ENCODE measurements at regions not wholly inside any gene's neighbourhood (a gene's known extent, or its start where the extent isn't known, plus 50 kb on each side); places are given as distances from the start of the nearest gene placed in this dataset.

- Histone ChIP-seq H3K9me3 (ENCODE audit: insufficient read depth, low read length) (no peaks in the 10 kb centered on the region), H3K27me3 (ENCODE audit: low read depth, low read length) (no peaks in the 10 kb centered on the region), H3K4me2 (ENCODE audit: low read length) (no peak overlapping the region), H3K9ac (ENCODE audit: low read length) (no peak overlapping the region), H3K4me3 (ENCODE audit: low read length) (no peak overlapping the region), H2AFZ (ENCODE audit: low read depth, low read length) (no peak overlapping the region), H3K79me2 (ENCODE audit: low read length) (no peaks in the 10 kb centered on the region), H3K27ac (ENCODE audit: low read length) (no peak overlapping the region), H3K4me1 (ENCODE audit: low read length) (no peaks in the 10 kb centered on the region), H4K20me1 (ENCODE audit: insufficient read depth, low read length) (no peaks in the 10 kb centered on the region), H3K36me3 (replicated peaks; ENCODE audit: low read depth, low read length) (no peaks in the 10 kb centered on the region)
- TF ChIP-seq CTCF (IDR thresholded peaks at IDR 0.05; ENCODE audit: low read depth, low read length) (no peak), EZH2phosphoT487 (IDR thresholded peaks at IDR 0.05; ENCODE audit: low read depth) (no peak)
These were observed 577.9 kb downstream of the C6orf118 start for GRCh38 chr6:164731539-164731938.

DNA sequence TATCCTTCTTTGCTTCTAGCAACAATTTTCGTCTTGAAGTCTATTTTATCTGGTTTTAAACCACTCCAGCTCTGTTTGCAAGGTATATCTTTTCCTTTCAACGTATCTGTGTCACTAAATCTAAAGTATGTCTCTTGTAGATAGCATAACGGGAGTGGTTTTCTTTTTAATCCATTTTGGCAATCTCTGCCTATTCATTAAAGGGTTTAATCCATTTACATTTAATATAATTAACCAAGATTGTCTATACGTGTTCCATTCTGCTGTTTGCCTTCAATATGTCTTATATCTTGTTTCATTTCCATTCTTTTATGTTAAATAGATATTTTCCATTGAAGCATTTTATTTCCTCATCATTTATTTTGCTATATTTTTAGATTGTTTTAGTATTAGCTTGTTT lies 587.9 kb downstream of the C6orf118 start:
- no peaks in the 10 kb centered on the region for H3K36me3 ChIP-seq (replicated peaks; ENCODE audit: low read depth, low read length)
- no peaks in the 10 kb centered on the region for H3K79me2 ChIP-seq (ENCODE audit: low read length)
- H2AFZ ChIP-seq (ENCODE audit: low read depth, low read length) = no peak overlapping the region
- H3K4me2 ChIP-seq (ENCODE audit: low read length) = no peak overlapping the region
- H4K20me1 ChIP-seq (ENCODE audit: insufficient read depth, low read length) = no peaks in the 10 kb centered on the region
- H3K9me3 ChIP-seq (ENCODE audit: insufficient read depth, low read length) = no peaks in the 10 kb centered on the region
- no peak overlapping the region for H3K4me3 ChIP-seq (ENCODE audit: low read length)
- H3K4me1 ChIP-seq (ENCODE audit: low read length) = no peaks in the 10 kb centered on the region
- no peaks in the 10 kb centered on the region for H3K27me3 ChIP-seq (ENCODE audit: low read depth, low read length)
- no peak for TF ChIP-seq CTCF (IDR thresholded peaks at IDR 0.05; ENCODE audit: low read depth, low read length)
- TF ChIP-seq EZH2phosphoT487 (IDR thresholded peaks at IDR 0.05; ENCODE audit: low read depth) = no peak
- H3K27ac ChIP-seq (ENCODE audit: low read length) = no peak overlapping the region
- H3K9ac ChIP-seq (ENCODE audit: low read length) = no peak overlapping the region

- no peak overlapping the region for H3K27ac ChIP-seq (ENCODE audit: low read length)
- no peak overlapping the region for H3K4me3 ChIP-seq (ENCODE audit: low read length)
- H3K4me2 ChIP-seq (ENCODE audit: low read length) = no peak overlapping the region
- H3K4me1 ChIP-seq (ENCODE audit: low read length) = no peaks in the 10 kb centered on the region
- H3K36me3 ChIP-seq (replicated peaks; ENCODE audit: low read depth, low read length) = no peaks in the 10 kb centered on the region
- TF ChIP-seq CTCF (IDR thresholded peaks at IDR 0.05; ENCODE audit: low read depth, low read length) (no peak), EZH2phosphoT487 (IDR thresholded peaks at IDR 0.05; ENCODE audit: low read depth) (no peak)
- H3K9ac ChIP-seq (ENCODE audit: low read length) = no peak overlapping the region
- no peaks in the 10 kb centered on the region for H3K9me3 ChIP-seq (ENCODE audit: insufficient read depth, low read length)
- no peaks in the 10 kb centered on the region for H3K79me2 ChIP-seq (ENCODE audit: low read length)
- H3K27me3 ChIP-seq (ENCODE audit: low read depth, low read length) = no peaks in the 10 kb centered on the region
- no peak overlapping the region for H2AFZ ChIP-seq (ENCODE audit: low read depth, low read length)
- H4K20me1 ChIP-seq (ENCODE audit: insufficient read depth, low read length) = no peaks in the 10 kb centered on the region
These were observed 608.9 kb downstream of the C6orf118 start for GRCh38 chr6:164700497-164700896.

DNA sequence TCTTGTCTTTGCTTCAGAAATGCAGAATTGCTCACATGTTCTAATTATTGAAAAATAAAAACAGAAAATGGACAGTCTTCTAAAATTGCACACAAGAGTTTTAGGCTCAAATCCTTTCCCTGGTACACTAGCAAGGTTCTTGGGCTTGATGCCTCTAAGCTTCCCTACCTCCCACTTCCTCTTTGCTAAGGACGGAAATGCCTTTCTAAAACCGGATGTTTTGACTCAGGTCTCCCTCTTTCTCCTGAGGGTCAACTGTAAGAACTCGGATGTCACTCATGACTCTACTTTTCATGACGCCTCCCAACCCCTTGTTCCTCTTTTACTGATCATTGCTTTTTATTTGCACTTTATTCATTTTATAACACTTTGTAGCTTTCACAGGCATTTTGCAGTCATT lies 613.5 kb downstream of the C6orf118 start:
- no peaks in the 10 kb centered on the region for H3K36me3 ChIP-seq (replicated peaks; ENCODE audit: low read depth, low read length)
- no peak overlapping the region for H2AFZ ChIP-seq (ENCODE audit: low read depth, low read length)
- no peak overlapping the region for H3K4me3 ChIP-seq (ENCODE audit: low read length)
- no peaks in the 10 kb centered on the region for H3K4me1 ChIP-seq (ENCODE audit: low read length)
- H3K9me3 ChIP-seq (ENCODE audit: insufficient read depth, low read length) = no peaks in the 10 kb centered on the region
- TF ChIP-seq EZH2phosphoT487 (IDR thresholded peaks at IDR 0.05; ENCODE audit: low read depth) (no peak), CTCF (IDR thresholded peaks at IDR 0.05; ENCODE audit: low read depth, low read length) (no peak)
- no peak overlapping the region for H3K9ac ChIP-seq (ENCODE audit: low read length)
- H3K27ac ChIP-seq (ENCODE audit: low read length) = no peak overlapping the region
- H3K27me3 ChIP-seq (ENCODE audit: low read depth, low read length) = no peaks in the 10 kb centered on the region
- no peaks in the 10 kb centered on the region for H3K79me2 ChIP-seq (ENCODE audit: low read length)
- H3K4me2 ChIP-seq (ENCODE audit: low read length) = no peak overlapping the region
- H4K20me1 ChIP-seq (ENCODE audit: insufficient read depth, low read length) = no peaks in the 10 kb centered on the region
